ENCODE measurements at regions not wholly inside any gene's neighbourhood (a gene's known extent, or its start where the extent isn't known, plus 50 kb on each side); places are given as distances from the start of the nearest gene placed in this dataset.
"Not testable (repeated sequence)": the region's sequence is repeated elsewhere in the genome, so short reads cannot be mapped to it uniquely, and the experiment has no call there.

DNA sequence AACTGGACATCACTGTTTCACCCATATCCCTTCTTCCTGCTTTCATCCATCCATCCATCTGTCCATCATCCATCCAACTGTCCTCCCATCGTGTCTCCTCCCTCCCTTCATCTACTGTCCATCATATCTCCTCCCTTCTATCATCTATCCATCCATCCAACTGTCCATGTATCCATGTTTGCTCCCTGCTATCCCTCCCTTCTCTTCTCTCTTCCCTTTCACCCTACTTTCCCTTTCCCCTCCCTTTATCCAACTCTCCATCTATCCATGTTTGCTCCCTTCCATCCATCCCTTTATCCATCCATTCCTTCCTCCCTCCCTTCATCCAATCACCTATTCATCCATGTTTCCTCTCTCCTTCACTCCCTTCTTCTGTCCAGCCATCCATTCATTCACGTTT is 92.6 kb upstream of the CTBP2 start:
- H2AK5ac ChIP-seq (ENCODE audit: low read depth, low read length) = no peak overlapping the region
- no peak overlapping the region for H2BK15ac ChIP-seq (ENCODE audit: low read length)
- WGBS, 2 donors (ENCODE audit: extremely low coverage in 2 of 2, insufficient read length in 2 of 2, insufficient replicate concordance in 1 of 2) = 100% methylated on average over 1 of the region's 2 CpGs
- no peak overlapping the region for H2AFZ ChIP-seq (ENCODE audit: low read length)
- H3K4ac ChIP-seq (ENCODE audit: low read length) = no peak overlapping the region
- H2BK5ac ChIP-seq (ENCODE audit: low read length) = no peak overlapping the region
- H3K14ac ChIP-seq (ENCODE audit: low read length) = no peak overlapping the region
- H4K8ac ChIP-seq (ENCODE audit: low read depth, low read length) = no peak overlapping the region
- no peaks in the 10 kb centered on the region for H3K79me1 ChIP-seq (ENCODE audit: low read depth, low read length)
- no peaks in the 10 kb centered on the region for H3K27me3 ChIP-seq (ENCODE audit: control insufficient read depth in 3 of 3, insufficient read depth in 3 of 3, low read depth in 1 of 3, low read length in 3 of 3)
- no peak overlapping the region for H3K27ac ChIP-seq (replicated peaks; ENCODE audit: low read length)
- H3K9me3 ChIP-seq (replicated peaks in 1 of 2; ENCODE audit: control insufficient read depth in 2 of 2, insufficient read depth in 1 of 2, low read depth in 1 of 2, low read length in 2 of 2) = peaks cover 0 to 5% of the 10 kb centered on the region in 2 donors
- no peak overlapping the region for H3K4me2 ChIP-seq (ENCODE audit: insufficient read depth, low read length, poor library complexity, severe bottlenecking)
- no peak overlapping the region for H3K9ac ChIP-seq (ENCODE audit: low read depth, low read length, poor library complexity)
- no peak overlapping the region for H3K18ac ChIP-seq (ENCODE audit: low read length)
- H3K4me1 ChIP-seq (ENCODE audit: control insufficient read depth in 2 of 2, insufficient read depth in 1 of 2, low read depth in 1 of 2, low read length in 2 of 2) = peaks cover 0 to 2% of the 10 kb centered on the region in 2 donors
- H3K4me3 ChIP-seq (ENCODE audit: low read length in 2 of 2) = no peak overlapping the region
- H2BK120ac ChIP-seq (ENCODE audit: low read depth, low read length) = no peak overlapping the region
- no peak overlapping the region for H2BK12ac ChIP-seq (ENCODE audit: low read length)
- H4K91ac ChIP-seq (ENCODE audit: low read depth, low read length, poor library complexity) = no peak overlapping the region
- H3K23ac ChIP-seq (ENCODE audit: low read depth, low read length, poor library complexity) = no peak overlapping the region
- H3K36me3 ChIP-seq (replicated peaks in 1 of 2; ENCODE audit: control insufficient read depth in 2 of 2, insufficient read depth in 2 of 2, low read length in 2 of 2) = no peaks in the 10 kb centered on the region
- no peak for DNase-seq (ENCODE audit: low spot score)

DNA sequence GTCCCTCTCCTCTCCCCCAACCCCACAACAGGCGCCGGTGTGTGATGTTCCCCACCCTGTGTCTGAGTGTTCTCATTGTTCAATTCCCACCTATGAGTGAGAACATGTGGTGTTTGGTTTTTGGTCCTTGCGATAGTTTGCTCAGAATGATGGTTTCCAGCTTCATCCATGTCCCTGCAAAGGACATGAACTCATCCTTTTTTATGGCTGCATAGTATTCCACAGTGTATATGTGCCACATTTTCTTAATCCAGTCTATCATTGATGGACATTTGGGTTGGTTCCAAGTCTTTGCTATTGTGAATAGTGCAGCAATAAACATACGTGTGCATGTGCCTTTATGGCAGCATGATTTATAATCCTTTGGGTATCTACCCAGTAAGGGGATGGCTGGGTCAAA is 90.5 kb upstream of the CTBP2 start:
- H3K4me2 ChIP-seq (ENCODE audit: insufficient read depth, low read length, poor library complexity, severe bottlenecking); H3K27me3 ChIP-seq (ENCODE audit: control insufficient read depth in 3 of 3, insufficient read depth in 3 of 3, low read depth in 1 of 3, low read length in 3 of 3); H3K23ac ChIP-seq (ENCODE audit: low read depth, low read length, poor library complexity); H2BK12ac ChIP-seq (ENCODE audit: low read length); H3K4me3 ChIP-seq (ENCODE audit: low read length in 2 of 2); DNase-seq (ENCODE audit: low spot score); H4K8ac ChIP-seq (ENCODE audit: low read depth, low read length); H3K9ac ChIP-seq (ENCODE audit: low read depth, low read length, poor library complexity); H3K18ac ChIP-seq (ENCODE audit: low read length); H3K79me1 ChIP-seq (ENCODE audit: low read depth, low read length); H2AK5ac ChIP-seq (ENCODE audit: low read depth, low read length); H2AFZ ChIP-seq (ENCODE audit: low read length); H3K4ac ChIP-seq (ENCODE audit: low read length); H3K14ac ChIP-seq (ENCODE audit: low read length); H3K9me3 ChIP-seq (replicated peaks in 1 of 2; ENCODE audit: control insufficient read depth in 2 of 2, insufficient read depth in 1 of 2, low read depth in 1 of 2, low read length in 2 of 2); H2BK5ac ChIP-seq (ENCODE audit: low read length); H2BK120ac ChIP-seq (ENCODE audit: low read depth, low read length); H3K36me3 ChIP-seq (replicated peaks in 1 of 2; ENCODE audit: control insufficient read depth in 2 of 2, insufficient read depth in 2 of 2, low read length in 2 of 2); H2BK15ac ChIP-seq (ENCODE audit: low read length); H4K91ac ChIP-seq (ENCODE audit: low read depth, low read length, poor library complexity); H3K27ac ChIP-seq (replicated peaks; ENCODE audit: low read length): not testable (repeated sequence)
- no CpG with 5 or more reads among the region's 4 CpGs for WGBS, 2 donors (ENCODE audit: extremely low coverage in 2 of 2, insufficient read length in 2 of 2, insufficient replicate concordance in 1 of 2)
- H3K4me1 ChIP-seq (ENCODE audit: control insufficient read depth in 2 of 2, insufficient read depth in 1 of 2, low read depth in 1 of 2, low read length in 2 of 2) = peaks cover 6 to 14% of the 10 kb centered on the region in 2 donors

DNA sequence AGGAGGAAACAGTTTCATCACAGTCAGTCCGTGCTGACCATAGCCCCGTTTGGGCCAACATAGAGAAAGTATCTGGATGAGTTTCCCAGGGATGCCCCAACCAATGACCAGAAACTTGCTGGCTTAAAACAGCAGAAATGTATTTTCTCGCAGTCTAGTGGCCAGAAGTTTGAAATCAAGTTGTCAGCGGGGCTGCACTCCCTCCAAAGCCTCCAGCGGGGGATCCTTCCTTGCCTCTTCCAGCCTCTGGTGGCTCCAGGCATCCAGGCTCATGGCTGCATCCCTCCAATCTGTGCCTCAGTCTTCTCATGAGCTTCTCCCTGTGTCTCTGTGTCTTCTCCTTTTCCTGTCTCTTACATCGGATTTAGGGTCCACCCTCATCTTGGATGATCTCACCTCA is 89.6 kb upstream of the CTBP2 start:
- H3K14ac ChIP-seq (ENCODE audit: low read length) = no peak overlapping the region
- no peak overlapping the region for H3K4me2 ChIP-seq (ENCODE audit: insufficient read depth, low read length, poor library complexity, severe bottlenecking)
- H3K27me3 ChIP-seq (ENCODE audit: control insufficient read depth in 3 of 3, insufficient read depth in 3 of 3, low read depth in 1 of 3, low read length in 3 of 3) = no peaks in the 10 kb centered on the region
- H3K18ac ChIP-seq (ENCODE audit: low read length) = no peak overlapping the region
- no peaks in the 10 kb centered on the region for H3K36me3 ChIP-seq (replicated peaks in 1 of 2; ENCODE audit: control insufficient read depth in 2 of 2, insufficient read depth in 2 of 2, low read length in 2 of 2)
- no peak overlapping the region for H4K8ac ChIP-seq (ENCODE audit: low read depth, low read length)
- no peaks in the 10 kb centered on the region for H3K79me1 ChIP-seq (ENCODE audit: low read depth, low read length)
- no peak overlapping the region for H3K4me3 ChIP-seq (ENCODE audit: low read length in 2 of 2)
- no peak overlapping the region for H2BK15ac ChIP-seq (ENCODE audit: low read length)
- H3K27ac ChIP-seq (replicated peaks; ENCODE audit: low read length) = no peak overlapping the region
- no peak overlapping the region for H4K91ac ChIP-seq (ENCODE audit: low read depth, low read length, poor library complexity)
- no peak for DNase-seq (ENCODE audit: low spot score)
- H3K9ac ChIP-seq (ENCODE audit: low read depth, low read length, poor library complexity) = no peak overlapping the region
- no peak overlapping the region for H3K23ac ChIP-seq (ENCODE audit: low read depth, low read length, poor library complexity)
- no CpG with 5 or more reads among the region's 6 CpGs for WGBS, 2 donors (ENCODE audit: extremely low coverage in 2 of 2, insufficient read length in 2 of 2, insufficient replicate concordance in 1 of 2)
- H3K4me1 ChIP-seq (ENCODE audit: control insufficient read depth in 2 of 2, insufficient read depth in 1 of 2, low read depth in 1 of 2, low read length in 2 of 2) = peaks cover 6 to 14% of the 10 kb centered on the region in 2 donors
- H2AFZ ChIP-seq (ENCODE audit: low read length) = no peak overlapping the region
- no peaks in the 10 kb centered on the region for H3K9me3 ChIP-seq (replicated peaks in 1 of 2; ENCODE audit: control insufficient read depth in 2 of 2, insufficient read depth in 1 of 2, low read depth in 1 of 2, low read length in 2 of 2)
- H2BK120ac ChIP-seq (ENCODE audit: low read depth, low read length) = no peak overlapping the region
- no peak overlapping the region for H2BK12ac ChIP-seq (ENCODE audit: low read length)
- no peak overlapping the region for H2BK5ac ChIP-seq (ENCODE audit: low read length)
- no peak overlapping the region for H2AK5ac ChIP-seq (ENCODE audit: low read depth, low read length)
- no peak overlapping the region for H3K4ac ChIP-seq (ENCODE audit: low read length)

DNA sequence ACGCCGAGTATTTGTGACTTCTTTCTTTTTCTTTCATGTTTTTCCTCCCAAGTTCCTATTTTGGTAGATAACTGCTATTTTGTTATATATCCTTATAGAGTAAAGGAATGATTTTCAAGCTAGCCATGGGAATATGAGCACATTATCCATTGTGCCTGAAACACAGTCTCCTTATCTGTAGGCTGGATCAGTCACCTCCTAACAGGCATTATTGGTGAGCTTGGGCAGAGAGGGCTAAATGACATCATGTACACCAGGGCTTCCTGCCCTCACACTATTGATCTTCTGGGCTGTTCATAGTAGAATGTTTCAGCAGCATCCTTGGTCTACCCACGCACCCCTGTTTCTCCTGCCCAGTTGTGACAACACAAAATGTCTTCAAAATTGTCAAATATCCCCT is 88.1 kb upstream of the CTBP2 start:
- Histone ChIP-seq H3K14ac (ENCODE audit: low read length) (no peak overlapping the region), H3K4me1 (ENCODE audit: control insufficient read depth in 2 of 2, insufficient read depth in 1 of 2, low read depth in 1 of 2, low read length in 2 of 2) (peaks cover 6 to 14% of the 10 kb centered on the region in 2 donors), H2BK15ac (ENCODE audit: low read length) (no peak overlapping the region), H3K9ac (ENCODE audit: low read depth, low read length, poor library complexity) (no peak overlapping the region), H2BK120ac (ENCODE audit: low read depth, low read length) (no peak overlapping the region), H2AFZ (ENCODE audit: low read length) (no peak overlapping the region), H3K27ac (replicated peaks; ENCODE audit: low read length) (no peak overlapping the region), H3K4me2 (ENCODE audit: insufficient read depth, low read length, poor library complexity, severe bottlenecking) (no peak overlapping the region), H3K4me3 (ENCODE audit: low read length in 2 of 2) (no peak overlapping the region), H2BK5ac (ENCODE audit: low read length) (no peak overlapping the region), H4K91ac (ENCODE audit: low read depth, low read length, poor library complexity) (no peak overlapping the region), H3K79me1 (ENCODE audit: low read depth, low read length) (no peaks in the 10 kb centered on the region), H3K27me3 (ENCODE audit: control insufficient read depth in 3 of 3, insufficient read depth in 3 of 3, low read depth in 1 of 3, low read length in 3 of 3) (no peaks in the 10 kb centered on the region), H3K4ac (ENCODE audit: low read length) (no peak overlapping the region), H2BK12ac (ENCODE audit: low read length) (no peak overlapping the region), H3K9me3 (replicated peaks in 1 of 2; ENCODE audit: control insufficient read depth in 2 of 2, insufficient read depth in 1 of 2, low read depth in 1 of 2, low read length in 2 of 2) (no peaks in the 10 kb centered on the region), H3K23ac (ENCODE audit: low read depth, low read length, poor library complexity) (no peak overlapping the region), H4K8ac (ENCODE audit: low read depth, low read length) (no peak overlapping the region), H2AK5ac (ENCODE audit: low read depth, low read length) (no peak overlapping the region), H3K18ac (ENCODE audit: low read length) (no peak overlapping the region), H3K36me3 (replicated peaks in 1 of 2; ENCODE audit: control insufficient read depth in 2 of 2, insufficient read depth in 2 of 2, low read length in 2 of 2) (no peaks in the 10 kb centered on the region)
- no CpG with 5 or more reads among the region's 3 CpGs for WGBS, 2 donors (ENCODE audit: extremely low coverage in 2 of 2, insufficient read length in 2 of 2, insufficient replicate concordance in 1 of 2)
- DNase-seq (ENCODE audit: low spot score) = no peak

Data from neuronal stem cell (in vitro differentiated cells).